K562 (cell line): ENCODE measurements at regions not wholly inside any gene's neighbourhood (a gene's known extent, or its start where the extent isn't known, plus 50 kb on each side); places are given as distances from the start of the nearest gene placed in this dataset.

ENCODE experiments used
- ATAC-seq: fragments of 200-7000 bp; cut with Tn5 transposase; 3 replicates; pipeline ENCODE4 v1.9.1; 2020; ENCODE audit warnings: moderate library complexity
- BruUV-seq: library from RNA; stranded (reverse); fragments of 400-500 nt; replicated peaks from 2 replicates; lab custom pipeline; 2021; lab: Mats Ljungman, UMichigan
- CTCF ChIA-PET: fragments of 300-600 bp; formaldehyde crosslinking; extraction: SDS; loops from one replicate; lab custom pipeline; 2021; ENCODE audit warnings: low intra/inter-chr PET ratio; lab: Yijun Ruan, JAX
- POLR2A ChIA-PET: fragments of 300-600, 350-650 bp; sonication (Branson Sonifier 250); formaldehyde crosslinking; extraction: SDS; loops from one replicate; lab custom pipeline; 2021; ENCODE audit warnings: antibody characterized with exemption, inconsistent platforms; lab: Yijun Ruan, JAX
- DNase-seq, 4 experiments: peaks; one replicate each; pipeline versions ENCODE4 v3.0.0 to v3.0.0-alpha.2; 2011 to 2018; ENCODE audit warnings: low spot score in 3 of 4, mixed read lengths in 3 of 4; ENCODE audit errors: extremely low read depth in 1 of 4
- FAIRE-seq: peaks from 2 replicates; lab custom pipeline; 2011; peaks lifted over from hg19 to GRCh38; lab: Jason Lieb, UNC
- H2AFZ ChIP-seq: 2 replicates; pipeline ENCODE4 v1.6.0; 2011; ENCODE audit warnings: low read depth, low read length, control low read depth, inconsistent platforms
- H3K27ac ChIP-seq: fragments of 200-600 bp; 3 replicates; pipeline ENCODE4 v1.8.0; 2011; ENCODE audit warnings: low read depth, mild to moderate bottlenecking, control low read depth, inconsistent platforms, low read length, moderate library complexity, mixed read lengths; ENCODE audit errors: extremely low read depth
- H3K27me3 ChIP-seq, 2 experiments: fragments of 300-600 bp in 1 of 2; 2 replicates in 1 of 2; 3 replicates in 1 of 2; pipeline versions ENCODE4 v1.6.0 to v1.8.0; 2011; ENCODE audit warnings: inconsistent platforms in 2 of 2, low read length in 2 of 2, mild to moderate bottlenecking in 1 of 2, mixed read lengths in 1 of 2, moderate library complexity in 1 of 2; ENCODE audit not compliant: control insufficient read depth in 2 of 2, insufficient read depth in 2 of 2
- H3K36me3 ChIP-seq: fragments of 300-600 bp; 3 replicates; pipeline ENCODE4 v1.8.0; 2011; ENCODE audit warnings: mild to moderate bottlenecking, low read length, inconsistent platforms; ENCODE audit not compliant: control insufficient read depth, insufficient read depth
- H3K4me1 ChIP-seq, 2 experiments: fragments of 200-600 bp in 1 of 2; replicated peaks in 1 of 2; 2 replicates in 1 of 2; 3 replicates in 1 of 2; pipeline versions ENCODE4 v1.5.1 to v1.8.0; 2011; ENCODE audit warnings: inconsistent platforms in 2 of 2, low read length in 2 of 2, mild to moderate bottlenecking in 1 of 2, mixed read lengths in 1 of 2, moderate library complexity in 1 of 2; ENCODE audit not compliant: control insufficient read depth in 2 of 2, insufficient read depth in 2 of 2
- H3K4me2 ChIP-seq: 2 replicates; pipeline ENCODE4 v1.6.1; 2011; ENCODE audit warnings: low read length, control low read depth, inconsistent platforms, mixed read lengths; ENCODE audit not compliant: insufficient read depth
- H3K4me3 ChIP-seq: fragments of 200-600 bp; sonication (generic), shearing (Covaris generic); 2 replicates; pipeline ENCODE4 v1.5.1; 2016; ENCODE audit warnings: control low read depth, inconsistent platforms
- H3K79me2 ChIP-seq: fragments of 200-600 bp; 3 replicates; pipeline ENCODE4 v1.8.0; 2011; ENCODE audit warnings: low read length, inconsistent platforms; ENCODE audit not compliant: control insufficient read depth, insufficient read depth
- H3K9ac ChIP-seq, 2 experiments: 2 replicates each; pipeline versions ENCODE4 v1.6.0 to v1.6.1; 2011; ENCODE audit warnings: low read depth in 2 of 2, low read length in 2 of 2, control low read depth in 1 of 2, inconsistent platforms in 1 of 2, mild to moderate bottlenecking in 1 of 2, mixed read lengths in 1 of 2; ENCODE audit not compliant: insufficient read depth in 1 of 2
- H3K9me1 ChIP-seq: one replicate; pipeline ENCODE4 v1.6.0; 2011; ENCODE audit warnings: inconsistent platforms, mild to moderate bottlenecking, low read length, moderate library complexity; ENCODE audit not compliant: control insufficient read depth, insufficient read depth
- H3K9me3 ChIP-seq: replicated peaks from 2 replicates; pipeline ENCODE4 v1.5.1; 2011; ENCODE audit warnings: low read depth, low read length, inconsistent platforms; ENCODE audit not compliant: control insufficient read depth, insufficient read depth
- H4K20me1 ChIP-seq: replicated peaks from 2 replicates; pipeline ENCODE4 v1.6.1; 2011; ENCODE audit warnings: low read length, inconsistent platforms, mixed read lengths; ENCODE audit not compliant: control insufficient read depth, insufficient read depth
- ARNT ChIP-seq, 2 experiments: fragments of 450-650 bp; IDR thresholded peaks; 2 replicates each; pipeline ENCODE4 v1.6.1; 2016; ENCODE audit warnings: mild to moderate bottlenecking in 1 of 2
- ELK3 ChIP-seq: fragments of 450-650 bp; formaldehyde crosslinking; IDR thresholded peaks from 2 replicates; pipeline ENCODE4 v1.4.0; 2020; ENCODE audit warnings: mild to moderate bottlenecking
- MCM5 ChIP-seq: fragments of 450-650 bp; IDR thresholded peaks from 2 replicates; pipeline ENCODE4 v1.6.1; 2016; ENCODE audit warnings: low read depth
- PHF21A ChIP-seq: fragments of 450-650 bp; IDR thresholded peaks from 2 replicates; pipeline ENCODE4 v1.6.1; 2017; ENCODE audit warnings: low read depth, borderline replicate concordance
- SMARCB1 ChIP-seq: IDR thresholded peaks from 2 replicates; pipeline ENCODE4 v1.6.1; 2011; ENCODE audit warnings: improper control_type of control experiment, low read depth; ENCODE audit not compliant: insufficient read length
- SMC3 ChIP-seq: conservative IDR thresholded peaks from 2 replicates; pipeline ENCODE4 v1.6.1; 2011; ENCODE audit warnings: low read depth, low read length, improper control_type of control experiment; ENCODE audit not compliant: insufficient read depth
- SNRNP70 ChIP-seq: fragments of 200-400 bp; formaldehyde crosslinking; optimal IDR thresholded peaks from 2 replicates; pipeline ENCODE3; 2017; ENCODE audit warnings: low read depth, low read length
- TBP ChIP-seq: optimal IDR thresholded peaks from 2 replicates; pipeline ENCODE3; 2011; ENCODE audit warnings: low read depth, low read length, improper control_type of control experiment
- TCF15 ChIP-seq: fragments of 250-450 bp; sonication (Bioruptor Pico); IDR thresholded peaks from 2 replicates; pipeline ENCODE4 v1.8.0; 2022; ENCODE audit warnings: moderate library complexity, mild to moderate bottlenecking, inconsistent platforms
- ZNF24 ChIP-seq: fragments of 450-650 bp; IDR thresholded peaks from 2 replicates; pipeline ENCODE4 v1.6.1; 2016
- WGBS: fragments of 100-300 bp; shearing (Covaris generic); methylation state at CpG from one replicate; pipeline ENCODE4 v1.1.6; 2016; ENCODE audit warnings: low coverage, mixed read lengths; ENCODE audit not compliant: insufficient coverage; ENCODE audit errors: missing lambda C conversion rate; 5-methylcytosine and 5-hydroxymethylcytosine counted together
- in situ Hi-C: fragments of 300-500 bp; cut with MboI; formaldehyde crosslinking; loops from 4 replicates; pipeline ENCODE4 v1.15.0; 2018; ENCODE audit warnings: inconsistent platforms, mixed read lengths
- intact Hi-C: fragments of 100-400 bp; cut with micrococcal nuclease; formaldehyde crosslinking; loops from 2 replicates; pipeline ENCODE4 v1.14.2; 2022
- TF ChIP-seq, protein P1 (sequence below), 2 experiments: fragments of 450-650 bp; formaldehyde crosslinking in 1 of 2; IDR thresholded peaks; 2 replicates each; pipeline versions ENCODE4 v1.4.0 to v1.6.1; 2014 to 2020; ENCODE audit warnings: mild to moderate bottlenecking in 2 of 2, borderline replicate concordance in 1 of 2, low read depth in 1 of 2
- TF ChIP-seq, protein P2 (sequence below): fragments of 250-450 bp; sonication (Bioruptor Pico); IDR thresholded peaks from 2 replicates; pipeline ENCODE4 v1.4.0; 2020; ENCODE audit warnings: mild to moderate bottlenecking, moderate library complexity, borderline replicate concordance

GRCh38 chr11:114864896-114865295, 186.6 kb downstream of the NXPE2 start:
- Histone ChIP-seq H3K9ac (no peak overlapping the region), H3K27ac (no peak overlapping the region), H2AFZ (no peak overlapping the region), H3K4me3 (no peak overlapping the region), H3K4me1 (no peaks in the 10 kb centered on the region), H3K9me1 (no peaks in the 10 kb centered on the region), H3K27me3 (no peaks in the 10 kb centered on the region), H3K79me2 (no peaks in the 10 kb centered on the region), H4K20me1 (no peaks in the 10 kb centered on the region), H3K4me2 (no peak overlapping the region), H3K9me3 (no peaks in the 10 kb centered on the region), H3K36me3 (no peaks in the 10 kb centered on the region)
- POLR2A ChIA-PET: no interaction called here
- BruUV-seq: no TSS peak
- no peak for DNase-seq
- no peak for FAIRE-seq
- WGBS: 0% methylated on average over 2 of the region's 2 CpGs
- CTCF ChIA-PET: no interaction called here
- intact Hi-C loops (no loop called here), in situ Hi-C loops (no loop called here)
- ATAC-seq: no peak
- TF ChIP-seq ARNT (IDR thresholded peaks at IDR 0.05) (no peak), SMC3 (no peak), PHF21A (no peak), SNRNP70 (no peak), ELK3 (no peak), ZNF24 (no peak), SMARCB1 (no peak), TBP (no peak), MCM5 (no peak), TCF15 (CRISPR knock-in tag) (no peak)
- TF ChIP-seq, protein P1, sequence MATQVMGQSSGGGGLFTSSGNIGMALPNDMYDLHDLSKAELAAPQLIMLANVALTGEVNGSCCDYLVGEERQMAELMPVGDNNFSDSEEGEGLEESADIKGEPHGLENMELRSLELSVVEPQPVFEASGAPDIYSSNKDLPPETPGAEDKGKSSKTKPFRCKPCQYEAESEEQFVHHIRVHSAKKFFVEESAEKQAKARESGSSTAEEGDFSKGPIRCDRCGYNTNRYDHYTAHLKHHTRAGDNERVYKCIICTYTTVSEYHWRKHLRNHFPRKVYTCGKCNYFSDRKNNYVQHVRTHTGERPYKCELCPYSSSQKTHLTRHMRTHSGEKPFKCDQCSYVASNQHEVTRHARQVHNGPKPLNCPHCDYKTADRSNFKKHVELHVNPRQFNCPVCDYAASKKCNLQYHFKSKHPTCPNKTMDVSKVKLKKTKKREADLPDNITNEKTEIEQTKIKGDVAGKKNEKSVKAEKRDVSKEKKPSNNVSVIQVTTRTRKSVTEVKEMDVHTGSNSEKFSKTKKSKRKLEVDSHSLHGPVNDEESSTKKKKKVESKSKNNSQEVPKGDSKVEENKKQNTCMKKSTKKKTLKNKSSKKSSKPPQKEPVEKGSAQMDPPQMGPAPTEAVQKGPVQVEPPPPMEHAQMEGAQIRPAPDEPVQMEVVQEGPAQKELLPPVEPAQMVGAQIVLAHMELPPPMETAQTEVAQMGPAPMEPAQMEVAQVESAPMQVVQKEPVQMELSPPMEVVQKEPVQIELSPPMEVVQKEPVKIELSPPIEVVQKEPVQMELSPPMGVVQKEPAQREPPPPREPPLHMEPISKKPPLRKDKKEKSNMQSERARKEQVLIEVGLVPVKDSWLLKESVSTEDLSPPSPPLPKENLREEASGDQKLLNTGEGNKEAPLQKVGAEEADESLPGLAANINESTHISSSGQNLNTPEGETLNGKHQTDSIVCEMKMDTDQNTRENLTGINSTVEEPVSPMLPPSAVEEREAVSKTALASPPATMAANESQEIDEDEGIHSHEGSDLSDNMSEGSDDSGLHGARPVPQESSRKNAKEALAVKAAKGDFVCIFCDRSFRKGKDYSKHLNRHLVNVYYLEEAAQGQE (IDR thresholded peaks at IDR 0.05; ENCODE audit: borderline replicate concordance): no peak
- TF ChIP-seq, protein P1 (CRISPR knock-in tag; IDR thresholded peaks at IDR 0.05; ENCODE audit: low read depth): no peak
- TF ChIP-seq, protein P2, sequence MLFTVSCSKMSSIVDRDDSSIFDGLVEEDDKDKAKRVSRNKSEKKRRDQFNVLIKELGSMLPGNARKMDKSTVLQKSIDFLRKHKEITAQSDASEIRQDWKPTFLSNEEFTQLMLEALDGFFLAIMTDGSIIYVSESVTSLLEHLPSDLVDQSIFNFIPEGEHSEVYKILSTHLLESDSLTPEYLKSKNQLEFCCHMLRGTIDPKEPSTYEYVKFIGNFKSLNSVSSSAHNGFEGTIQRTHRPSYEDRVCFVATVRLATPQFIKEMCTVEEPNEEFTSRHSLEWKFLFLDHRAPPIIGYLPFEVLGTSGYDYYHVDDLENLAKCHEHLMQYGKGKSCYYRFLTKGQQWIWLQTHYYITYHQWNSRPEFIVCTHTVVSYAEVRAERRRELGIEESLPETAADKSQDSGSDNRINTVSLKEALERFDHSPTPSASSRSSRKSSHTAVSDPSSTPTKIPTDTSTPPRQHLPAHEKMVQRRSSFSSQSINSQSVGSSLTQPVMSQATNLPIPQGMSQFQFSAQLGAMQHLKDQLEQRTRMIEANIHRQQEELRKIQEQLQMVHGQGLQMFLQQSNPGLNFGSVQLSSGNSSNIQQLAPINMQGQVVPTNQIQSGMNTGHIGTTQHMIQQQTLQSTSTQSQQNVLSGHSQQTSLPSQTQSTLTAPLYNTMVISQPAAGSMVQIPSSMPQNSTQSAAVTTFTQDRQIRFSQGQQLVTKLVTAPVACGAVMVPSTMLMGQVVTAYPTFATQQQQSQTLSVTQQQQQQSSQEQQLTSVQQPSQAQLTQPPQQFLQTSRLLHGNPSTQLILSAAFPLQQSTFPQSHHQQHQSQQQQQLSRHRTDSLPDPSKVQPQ: no peak
